Stomach (tissue), 8 donors: ENCODE measurements at regions not wholly inside any gene's neighbourhood (a gene's known extent, or its start where the extent isn't known, plus 50 kb on each side); places are given as distances from the start of the nearest gene placed in this dataset.

Source experiments
- DNase-seq, 2 donors: peaks; one replicate each; pipeline versions ENCODE4 v3.0.0 to v3.0.0-alpha.2; 2013 to 2019
- H3K27ac ChIP-seq, 5 donors: fragments of 200-600 bp in 4 of 5; sonication (generic) in 4 of 5; one replicate each; pipeline ENCODE4 v1.5.1; 2013 to 2019; ENCODE audit warnings: mild to moderate bottlenecking in 1 of 5, moderate library complexity in 1 of 5
- H3K27me3 ChIP-seq, 3 donors: fragments of 200-600 bp; sonication (generic); one replicate each; pipeline ENCODE4 v1.5.1; 2017 to 2019; ENCODE audit warnings: mixed run types in 1 of 3
- H3K36me3 ChIP-seq, 4 donors: fragments of 200-600 bp; sonication (generic); 1 replicate in 3 of 4; 2 replicates in 1 of 4; pipeline ENCODE4 v1.5.1; 2016 to 2019
- H3K4me1 ChIP-seq, 4 donors: fragments of 200-600 bp; sonication (generic); one replicate each; pipeline ENCODE4 v1.5.1; 2016 to 2019
- H3K4me3 ChIP-seq, 4 donors: fragments of 200-600 bp; sonication (generic) in 3 of 4; one replicate each; pipeline ENCODE4 v1.5.1; 2016 to 2019; ENCODE audit warnings: mild to moderate bottlenecking in 1 of 4
- H3K9me3 ChIP-seq, 4 donors: fragments of 200-600 bp; sonication (generic); one replicate each; pipeline ENCODE4 v1.5.1; 2016 to 2019
- EP300 ChIP-seq: sonication (generic); formaldehyde crosslinking; IDR thresholded peaks from one replicate; pipeline ENCODE4 v1.6.1; 2017; ENCODE audit warnings: antibody characterized with exemption
- POLR2A ChIP-seq, 4 donors: fragments of 450-650 bp; IDR thresholded peaks; one replicate each; pipeline ENCODE4 v1.6.1; 2016; ENCODE audit warnings: antibody characterized with exemption in 4 of 4, control low read depth in 2 of 4, mild to moderate bottlenecking in 1 of 4, moderate library complexity in 1 of 4
- POLR2AphosphoS5 ChIP-seq, 3 donors: sonication (generic); formaldehyde crosslinking; IDR thresholded peaks; one replicate each; pipeline ENCODE4 v1.6.1; 2016; ENCODE audit warnings: antibody characterized with exemption in 3 of 3
- WGBS, 5 donors: extraction: QIAGEN DNeasy Blood & Tissue Kit in 3 of 5; methylation state at CpG; one replicate each; pipeline versions ENCODE4 v1.1.5 to v1.1.7; 2013 to 2018; 5-methylcytosine and 5-hydroxymethylcytosine counted together
- intact Hi-C: fragments of 100-400 bp; cut with DNase I; formaldehyde crosslinking; loops from one replicate; pipeline ENCODE4 v1.15.1; 2023; ENCODE audit warnings: low total_unique reads
- TF ChIP-seq, protein P1 (sequence below), 7 experiments: fragments of 450-650 bp in 4 of 7; fragments of 200-600 bp in 3 of 7; sonication (generic) in 3 of 7; IDR thresholded peaks; one replicate each; pipeline ENCODE4 v1.5.1; 2016 to 2019; ENCODE audit warnings: antibody characterized with exemption in 7 of 7, control low read depth in 2 of 7, mild to moderate bottlenecking in 1 of 7
- donor health status: healthy with polysubstance abuse.
- donor health status: Bipolar disorder and iron deficiency.
- donor health status: healthy.

DNA sequence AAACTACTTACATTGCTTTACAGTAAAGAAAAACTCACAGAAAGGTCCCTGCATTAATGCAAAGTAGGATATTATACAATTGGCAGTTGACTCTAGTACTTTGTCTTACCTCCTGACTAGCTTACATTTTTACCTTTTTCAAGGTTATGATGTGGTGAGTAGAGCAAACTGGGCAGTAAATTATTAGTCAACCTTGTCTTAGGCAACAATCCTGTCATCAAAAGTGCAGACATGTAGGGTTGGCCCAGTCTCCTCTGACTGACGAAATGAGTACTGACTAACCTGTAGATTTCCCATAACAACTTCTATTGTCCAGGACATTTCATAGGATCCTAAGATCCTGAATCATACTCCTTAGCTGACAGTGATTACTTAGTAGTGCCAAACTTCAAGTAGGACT lies 142.0 kb upstream of the NUDT6 start:
- WGBS, 5 donors: 82 to 95% (median 90%) methylated on average over 1 of the region's 1 CpG
- peaks cover 0 to 7% (median 3%) of the 10 kb centered on the region in 4 donors for H3K36me3 ChIP-seq
- no peaks in the 10 kb centered on the region for H3K27me3 ChIP-seq
- intact Hi-C loops: no loop called here
- DNase-seq: no peak
- no peak overlapping the region for H3K27ac ChIP-seq
- TF ChIP-seq POLR2A (IDR thresholded peaks at IDR 0.05) (no peak), POLR2AphosphoS5 (IDR thresholded peaks at IDR 0.05) (no peak), EP300 (no peak)
- TF ChIP-seq, protein P1, sequence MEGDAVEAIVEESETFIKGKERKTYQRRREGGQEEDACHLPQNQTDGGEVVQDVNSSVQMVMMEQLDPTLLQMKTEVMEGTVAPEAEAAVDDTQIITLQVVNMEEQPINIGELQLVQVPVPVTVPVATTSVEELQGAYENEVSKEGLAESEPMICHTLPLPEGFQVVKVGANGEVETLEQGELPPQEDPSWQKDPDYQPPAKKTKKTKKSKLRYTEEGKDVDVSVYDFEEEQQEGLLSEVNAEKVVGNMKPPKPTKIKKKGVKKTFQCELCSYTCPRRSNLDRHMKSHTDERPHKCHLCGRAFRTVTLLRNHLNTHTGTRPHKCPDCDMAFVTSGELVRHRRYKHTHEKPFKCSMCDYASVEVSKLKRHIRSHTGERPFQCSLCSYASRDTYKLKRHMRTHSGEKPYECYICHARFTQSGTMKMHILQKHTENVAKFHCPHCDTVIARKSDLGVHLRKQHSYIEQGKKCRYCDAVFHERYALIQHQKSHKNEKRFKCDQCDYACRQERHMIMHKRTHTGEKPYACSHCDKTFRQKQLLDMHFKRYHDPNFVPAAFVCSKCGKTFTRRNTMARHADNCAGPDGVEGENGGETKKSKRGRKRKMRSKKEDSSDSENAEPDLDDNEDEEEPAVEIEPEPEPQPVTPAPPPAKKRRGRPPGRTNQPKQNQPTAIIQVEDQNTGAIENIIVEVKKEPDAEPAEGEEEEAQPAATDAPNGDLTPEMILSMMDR (IDR thresholded peaks at IDR 0.05): no peak
- no peaks in the 10 kb centered on the region for H3K4me1 ChIP-seq
- H3K9me3 ChIP-seq: no peaks in the 10 kb centered on the region
- no peak overlapping the region for H3K4me3 ChIP-seq

DNA sequence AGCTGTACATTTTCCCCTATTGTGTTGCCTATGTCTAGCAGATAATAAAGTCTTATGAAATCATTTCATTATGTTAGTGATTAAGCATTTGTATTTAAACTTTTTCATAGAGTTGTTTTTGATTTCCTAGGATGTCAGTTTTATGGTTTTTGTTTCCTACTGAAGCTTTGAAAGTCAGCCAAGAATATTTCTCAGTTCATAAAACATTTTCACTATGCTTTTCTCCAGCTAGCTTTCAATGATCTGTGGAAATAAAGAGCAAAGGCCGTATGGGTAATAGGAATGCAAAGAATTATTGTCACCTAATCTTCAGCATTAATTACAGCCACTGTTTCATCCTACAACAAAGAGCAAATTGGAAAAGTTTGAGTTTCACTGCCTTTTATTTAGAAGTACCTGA lies 145.7 kb upstream of the NUDT6 start:
- Histone ChIP-seq H3K9me3 (no peaks in the 10 kb centered on the region), H3K27me3 (no peaks in the 10 kb centered on the region), H3K36me3 (no peaks in the 10 kb centered on the region), H3K27ac (no peak overlapping the region), H3K4me3 (no peak overlapping the region), H3K4me1 (no peaks in the 10 kb centered on the region)
- TF ChIP-seq EP300 (no peak), POLR2AphosphoS5 (IDR thresholded peaks at IDR 0.05) (no peak), POLR2A (IDR thresholded peaks at IDR 0.05) (no peak)
- TF ChIP-seq, protein P1 (IDR thresholded peaks at IDR 0.05): no peak
- peak in 1 of 2 donors; percentile 3 for DNase-seq
- intact Hi-C loops: no loop called here
- WGBS, 5 donors: 57 to 87% (median 70%) methylated on average over 1 of the region's 1 CpG

DNA sequence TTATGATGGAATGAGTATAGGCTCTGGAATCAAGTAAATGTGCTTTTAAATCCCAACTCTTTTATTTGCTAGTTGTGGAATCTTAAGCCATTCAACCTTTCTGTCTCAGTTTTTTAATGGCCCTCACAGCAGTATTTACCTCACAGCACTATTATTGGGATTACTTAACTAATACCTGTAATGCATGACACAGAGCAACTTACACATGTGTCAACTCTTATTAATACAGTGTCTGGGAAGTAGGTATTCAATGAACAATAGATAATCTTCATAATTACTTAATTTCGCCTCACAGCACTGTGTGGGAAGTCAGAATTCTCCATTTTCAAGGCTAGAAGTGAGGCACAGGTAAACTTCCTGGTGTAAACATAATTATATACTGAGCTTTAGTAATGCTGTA lies 149.7 kb upstream of the NUDT6 start:
- intact Hi-C loops: no loop called here
- no peak for DNase-seq

DNA sequence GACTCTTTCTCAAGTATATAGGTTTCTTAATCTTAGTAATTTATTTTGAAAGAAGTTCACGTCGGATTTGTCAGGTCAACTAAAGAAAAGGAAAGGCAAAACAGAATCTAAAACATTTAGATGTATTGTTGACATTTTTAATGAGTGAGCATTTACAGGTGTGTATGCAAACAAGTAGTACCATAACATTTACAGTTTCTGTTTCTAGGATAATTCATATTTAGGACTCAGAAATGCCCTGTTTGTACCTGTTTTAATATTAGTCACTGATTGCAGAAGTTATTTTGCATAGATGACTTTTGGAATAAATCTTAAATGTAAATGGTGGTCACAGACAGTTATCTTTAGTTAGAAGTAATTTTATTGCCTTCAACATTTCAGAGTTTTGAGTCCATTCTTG lies 151.3 kb upstream of the NUDT6 start:
- H3K4me1 ChIP-seq: no peaks in the 10 kb centered on the region
- TF ChIP-seq POLR2AphosphoS5 (IDR thresholded peaks at IDR 0.05) (no peak), POLR2A (IDR thresholded peaks at IDR 0.05) (no peak), EP300 (no peak)
- TF ChIP-seq, protein P1 (IDR thresholded peaks at IDR 0.05): no peak
- intact Hi-C loops: no loop called here
- no peak overlapping the region for H3K27ac ChIP-seq
- no peaks in the 10 kb centered on the region for H3K9me3 ChIP-seq
- peaks cover 0 to 4% (median 0%) of the 10 kb centered on the region in 4 donors for H3K36me3 ChIP-seq
- 82 to 86% (median 83%) methylated on average over 2 of the region's 2 CpGs for WGBS, 5 donors
- H3K27me3 ChIP-seq: no peaks in the 10 kb centered on the region
- no peak for DNase-seq
- H3K4me3 ChIP-seq: no peak overlapping the region

More for the DNA sequence above, 149.7 kb upstream of the NUDT6 start:
- no peak for TF ChIP-seq POLR2AphosphoS5 (IDR thresholded peaks at IDR 0.05)
- no peak for TF ChIP-seq EP300
- TF ChIP-seq POLR2A (IDR thresholded peaks at IDR 0.05): no peak
- TF ChIP-seq, protein P1 (IDR thresholded peaks at IDR 0.05): no peak
- Histone ChIP-seq H3K36me3 (no peaks in the 10 kb centered on the region), H3K9me3 (no peaks in the 10 kb centered on the region), H3K4me3 (no peak overlapping the region), H3K27me3 (no peaks in the 10 kb centered on the region), H3K4me1 (no peaks in the 10 kb centered on the region), H3K27ac (no peak overlapping the region)
- WGBS, 5 donors: 85 to 99% (median 93%) methylated on average over 1 of the region's 1 CpG
